Endothelial cell of umbilical vein (primary cell): ENCODE measurements at regions not wholly inside any gene's neighbourhood (a gene's known extent, or its start where the extent isn't known, plus 50 kb on each side); places are given as distances from the start of the nearest gene placed in this dataset.

Source experiments
- EZH2 ChIP-seq: IDR thresholded peaks from 2 replicates; pipeline ENCODE4 v1.6.1; 2012; ENCODE audit warnings: borderline replicate concordance, low read depth, mild to moderate bottlenecking, moderate library complexity, low read length, inconsistent platforms; ENCODE audit not compliant: severe bottlenecking
- MYC ChIP-seq: IDR thresholded peaks from one replicate; pipeline ENCODE4 v1.6.1; 2011; ENCODE audit warnings: mild to moderate bottlenecking, low read depth, low read length
- POLR2A ChIP-seq: IDR thresholded peaks from 2 replicates; pipeline ENCODE4 v1.6.1; 2012; ENCODE audit warnings: low read depth, mild to moderate bottlenecking, control low read depth, low read length
- POLR2AphosphoS5 ChIP-seq: IDR thresholded peaks from 2 replicates; pipeline ENCODE4 v1.6.1; 2012; ENCODE audit warnings: low read depth, mild to moderate bottlenecking, control low read depth, low read length, moderate library complexity; ENCODE audit not compliant: insufficient read depth
- TF ChIP-seq, protein P1 (sequence below), 2 donors: IDR thresholded peaks; 1 replicate in 1 of 2; 2 replicates in 1 of 2; pipeline ENCODE4 v1.5.1; 2011; ENCODE audit warnings: low read length in 2 of 2, mild to moderate bottlenecking in 2 of 2, moderate library complexity in 2 of 2, control low read depth in 1 of 2, inconsistent platforms in 1 of 2, low read depth in 1 of 2; ENCODE audit not compliant: insufficient read depth in 1 of 2; ENCODE audit errors: extremely low read depth in 1 of 2
- TF ChIP-seq, protein P2 (sequence below): IDR thresholded peaks from 2 replicates; pipeline ENCODE4 v1.6.1; 2011; ENCODE audit not compliant: insufficient read depth, insufficient read length

DNA sequence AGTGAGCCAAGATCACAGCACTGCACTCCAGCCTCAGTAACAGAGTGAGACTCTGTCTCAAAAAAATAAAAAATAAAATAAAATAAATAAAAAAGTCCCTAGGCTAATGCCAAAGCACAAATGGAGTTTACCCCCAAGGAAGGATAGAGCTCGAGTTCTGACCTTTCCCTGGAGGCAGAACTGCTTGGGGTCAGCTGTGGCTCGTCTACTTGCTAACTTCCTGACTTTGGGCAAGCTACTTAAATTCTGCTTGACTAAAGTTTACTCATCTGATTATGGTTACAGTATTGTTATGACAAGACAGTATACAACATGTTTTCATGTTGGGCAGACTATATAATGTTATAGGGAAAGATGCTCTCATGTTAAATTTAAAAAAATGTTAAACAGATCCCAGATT lies 359.2 kb downstream of the DNAH5 start:
- TF ChIP-seq, protein P1, sequence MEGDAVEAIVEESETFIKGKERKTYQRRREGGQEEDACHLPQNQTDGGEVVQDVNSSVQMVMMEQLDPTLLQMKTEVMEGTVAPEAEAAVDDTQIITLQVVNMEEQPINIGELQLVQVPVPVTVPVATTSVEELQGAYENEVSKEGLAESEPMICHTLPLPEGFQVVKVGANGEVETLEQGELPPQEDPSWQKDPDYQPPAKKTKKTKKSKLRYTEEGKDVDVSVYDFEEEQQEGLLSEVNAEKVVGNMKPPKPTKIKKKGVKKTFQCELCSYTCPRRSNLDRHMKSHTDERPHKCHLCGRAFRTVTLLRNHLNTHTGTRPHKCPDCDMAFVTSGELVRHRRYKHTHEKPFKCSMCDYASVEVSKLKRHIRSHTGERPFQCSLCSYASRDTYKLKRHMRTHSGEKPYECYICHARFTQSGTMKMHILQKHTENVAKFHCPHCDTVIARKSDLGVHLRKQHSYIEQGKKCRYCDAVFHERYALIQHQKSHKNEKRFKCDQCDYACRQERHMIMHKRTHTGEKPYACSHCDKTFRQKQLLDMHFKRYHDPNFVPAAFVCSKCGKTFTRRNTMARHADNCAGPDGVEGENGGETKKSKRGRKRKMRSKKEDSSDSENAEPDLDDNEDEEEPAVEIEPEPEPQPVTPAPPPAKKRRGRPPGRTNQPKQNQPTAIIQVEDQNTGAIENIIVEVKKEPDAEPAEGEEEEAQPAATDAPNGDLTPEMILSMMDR (IDR thresholded peaks at IDR 0.05; ENCODE audit: extremely low read depth in 1 of 2, insufficient read depth in 1 of 2, low read depth in 1 of 2, low read length in 2 of 2), result no peak
- TF ChIP-seq POLR2A (no peak), POLR2AphosphoS5 (no peak), EZH2 (no peak), MYC (no peak)
- TF ChIP-seq, protein P2, sequence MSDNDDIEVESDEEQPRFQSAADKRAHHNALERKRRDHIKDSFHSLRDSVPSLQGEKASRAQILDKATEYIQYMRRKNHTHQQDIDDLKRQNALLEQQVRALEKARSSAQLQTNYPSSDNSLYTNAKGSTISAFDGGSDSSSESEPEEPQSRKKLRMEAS, result no peak
